ENCODE measurements at regions not wholly inside any gene's neighbourhood (a gene's known extent, or its start where the extent isn't known, plus 50 kb on each side); places are given as distances from the start of the nearest gene placed in this dataset.
"Not testable (repeated sequence)": the region's sequence is repeated elsewhere in the genome, so short reads cannot be mapped to it uniquely, and the experiment has no call there.

DNA sequence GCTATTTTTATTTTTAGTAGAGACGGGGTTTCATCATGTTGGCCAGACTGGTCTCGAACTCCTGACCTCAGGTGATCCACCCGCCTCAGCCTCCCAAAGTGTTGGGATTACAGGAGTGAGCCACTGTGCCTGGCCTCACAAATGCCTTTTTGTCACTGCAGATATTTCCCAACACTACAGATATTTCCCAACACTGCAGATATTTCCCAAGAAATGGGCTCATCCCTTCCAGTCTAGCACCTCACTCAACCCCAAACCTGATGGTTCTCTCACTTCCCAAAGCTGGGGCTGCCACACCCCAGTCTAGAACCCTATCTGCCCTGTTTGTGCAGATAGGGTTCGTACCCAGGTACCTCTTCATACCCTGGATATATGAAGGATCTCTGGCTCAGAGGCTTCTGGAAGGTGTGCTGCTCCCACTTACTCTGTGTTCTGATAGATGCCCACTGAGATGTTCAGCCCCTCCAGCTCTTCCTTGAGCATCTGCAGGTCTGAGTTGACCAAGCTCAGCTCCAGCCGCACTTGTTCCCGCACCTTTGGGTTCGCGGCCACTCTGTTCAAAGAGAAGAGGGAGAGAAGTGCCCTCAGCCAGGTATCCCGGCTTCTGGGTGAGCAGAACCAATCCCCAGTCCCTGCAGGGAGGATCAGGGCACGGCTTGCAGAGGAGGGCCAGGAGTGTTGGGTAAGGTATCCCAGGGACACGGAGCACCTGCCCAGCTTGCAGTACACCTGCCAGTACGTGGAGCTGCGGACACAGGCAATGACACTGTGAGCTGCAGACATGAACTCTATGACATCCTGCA lies 265.1 kb downstream of the GOLGA6L6 start:
- TF ChIP-seq, protein P1, sequence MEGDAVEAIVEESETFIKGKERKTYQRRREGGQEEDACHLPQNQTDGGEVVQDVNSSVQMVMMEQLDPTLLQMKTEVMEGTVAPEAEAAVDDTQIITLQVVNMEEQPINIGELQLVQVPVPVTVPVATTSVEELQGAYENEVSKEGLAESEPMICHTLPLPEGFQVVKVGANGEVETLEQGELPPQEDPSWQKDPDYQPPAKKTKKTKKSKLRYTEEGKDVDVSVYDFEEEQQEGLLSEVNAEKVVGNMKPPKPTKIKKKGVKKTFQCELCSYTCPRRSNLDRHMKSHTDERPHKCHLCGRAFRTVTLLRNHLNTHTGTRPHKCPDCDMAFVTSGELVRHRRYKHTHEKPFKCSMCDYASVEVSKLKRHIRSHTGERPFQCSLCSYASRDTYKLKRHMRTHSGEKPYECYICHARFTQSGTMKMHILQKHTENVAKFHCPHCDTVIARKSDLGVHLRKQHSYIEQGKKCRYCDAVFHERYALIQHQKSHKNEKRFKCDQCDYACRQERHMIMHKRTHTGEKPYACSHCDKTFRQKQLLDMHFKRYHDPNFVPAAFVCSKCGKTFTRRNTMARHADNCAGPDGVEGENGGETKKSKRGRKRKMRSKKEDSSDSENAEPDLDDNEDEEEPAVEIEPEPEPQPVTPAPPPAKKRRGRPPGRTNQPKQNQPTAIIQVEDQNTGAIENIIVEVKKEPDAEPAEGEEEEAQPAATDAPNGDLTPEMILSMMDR (IDR thresholded peaks at IDR 0.05): not testable (repeated sequence)
- TF ChIP-seq SMAD3 (CRISPR knock-in tag; IDR thresholded peaks at IDR 0.05; ENCODE audit: borderline replicate concordance); FOXJ3 (CRISPR knock-in tag; IDR thresholded peaks at IDR 0.05; ENCODE audit: borderline replicate concordance); GABPB1 (CRISPR knock-in tag; IDR thresholded peaks at IDR 0.05); ESRRA (CRISPR knock-in tag; IDR thresholded peaks at IDR 0.05; ENCODE audit: borderline replicate concordance); ZNF263 (CRISPR knock-in tag; IDR thresholded peaks at IDR 0.05; ENCODE audit: low read depth); TP53 (CRISPR knock-in tag; IDR thresholded peaks at IDR 0.05); ZNF232 (CRISPR knock-in tag; IDR thresholded peaks at IDR 0.05); NFYB (CRISPR knock-in tag; conservative IDR thresholded peaks at IDR 0.05; ENCODE audit: low read depth); TEAD4 (CRISPR knock-in tag; IDR thresholded peaks at IDR 0.05): not testable (repeated sequence)
- TF ChIP-seq, protein P2, sequence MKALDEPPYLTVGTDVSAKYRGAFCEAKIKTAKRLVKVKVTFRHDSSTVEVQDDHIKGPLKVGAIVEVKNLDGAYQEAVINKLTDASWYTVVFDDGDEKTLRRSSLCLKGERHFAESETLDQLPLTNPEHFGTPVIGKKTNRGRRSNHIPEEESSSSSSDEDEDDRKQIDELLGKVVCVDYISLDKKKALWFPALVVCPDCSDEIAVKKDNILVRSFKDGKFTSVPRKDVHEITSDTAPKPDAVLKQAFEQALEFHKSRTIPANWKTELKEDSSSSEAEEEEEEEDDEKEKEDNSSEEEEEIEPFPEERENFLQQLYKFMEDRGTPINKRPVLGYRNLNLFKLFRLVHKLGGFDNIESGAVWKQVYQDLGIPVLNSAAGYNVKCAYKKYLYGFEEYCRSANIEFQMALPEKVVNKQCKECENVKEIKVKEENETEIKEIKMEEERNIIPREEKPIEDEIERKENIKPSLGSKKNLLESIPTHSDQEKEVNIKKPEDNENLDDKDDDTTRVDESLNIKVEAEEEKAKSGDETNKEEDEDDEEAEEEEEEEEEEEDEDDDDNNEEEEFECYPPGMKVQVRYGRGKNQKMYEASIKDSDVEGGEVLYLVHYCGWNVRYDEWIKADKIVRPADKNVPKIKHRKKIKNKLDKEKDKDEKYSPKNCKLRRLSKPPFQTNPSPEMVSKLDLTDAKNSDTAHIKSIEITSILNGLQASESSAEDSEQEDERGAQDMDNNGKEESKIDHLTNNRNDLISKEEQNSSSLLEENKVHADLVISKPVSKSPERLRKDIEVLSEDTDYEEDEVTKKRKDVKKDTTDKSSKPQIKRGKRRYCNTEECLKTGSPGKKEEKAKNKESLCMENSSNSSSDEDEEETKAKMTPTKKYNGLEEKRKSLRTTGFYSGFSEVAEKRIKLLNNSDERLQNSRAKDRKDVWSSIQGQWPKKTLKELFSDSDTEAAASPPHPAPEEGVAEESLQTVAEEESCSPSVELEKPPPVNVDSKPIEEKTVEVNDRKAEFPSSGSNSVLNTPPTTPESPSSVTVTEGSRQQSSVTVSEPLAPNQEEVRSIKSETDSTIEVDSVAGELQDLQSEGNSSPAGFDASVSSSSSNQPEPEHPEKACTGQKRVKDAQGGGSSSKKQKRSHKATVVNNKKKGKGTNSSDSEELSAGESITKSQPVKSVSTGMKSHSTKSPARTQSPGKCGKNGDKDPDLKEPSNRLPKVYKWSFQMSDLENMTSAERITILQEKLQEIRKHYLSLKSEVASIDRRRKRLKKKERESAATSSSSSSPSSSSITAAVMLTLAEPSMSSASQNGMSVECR (CRISPR knock-in tag; IDR thresholded peaks at IDR 0.05; ENCODE audit: borderline replicate concordance): not testable (repeated sequence)
- TF ChIP-seq, protein P3, sequence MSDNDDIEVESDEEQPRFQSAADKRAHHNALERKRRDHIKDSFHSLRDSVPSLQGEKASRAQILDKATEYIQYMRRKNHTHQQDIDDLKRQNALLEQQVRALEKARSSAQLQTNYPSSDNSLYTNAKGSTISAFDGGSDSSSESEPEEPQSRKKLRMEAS (CRISPR knock-in tag; IDR thresholded peaks at IDR 0.05): not testable (repeated sequence)
